NCI-H2196 treated with DMSO at 0.1 percent for 48 hours (cell line): ENCODE measurements at regions not wholly inside any gene's neighbourhood (a gene's known extent, or its start where the extent isn't known, plus 50 kb on each side); places are given as distances from the start of the nearest gene placed in this dataset.
"Not testable (repeated sequence)": the region's sequence is repeated elsewhere in the genome, so short reads cannot be mapped to it uniquely, and the experiment has no call there.

ENCODE experiments used
- DNase-seq: peaks from one replicate; lab custom pipeline; 2025; ENCODE audit not compliant: unreplicated experiment; lab: John Stamatoyannopoulos, UW

DNA sequence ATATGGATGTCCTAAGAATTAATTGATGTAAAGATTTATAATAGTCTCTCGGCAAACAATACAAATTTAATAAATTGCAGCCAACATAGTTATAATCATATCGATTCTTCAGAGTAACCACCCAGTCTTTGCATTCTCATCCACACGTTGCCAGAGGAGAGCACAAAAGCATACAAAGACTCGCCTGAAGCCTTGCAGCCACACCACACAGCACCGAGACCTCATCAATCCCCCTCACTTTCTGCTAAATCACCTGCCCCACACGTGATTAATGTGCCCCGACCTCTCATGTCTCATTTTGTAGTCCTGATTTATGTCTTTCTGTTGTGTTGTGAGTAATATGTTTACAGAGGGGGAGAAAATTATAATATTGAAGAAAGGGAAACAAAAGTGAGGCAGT lies 510.4 kb downstream of the TRIML1 start:
- no peak for DNase-seq

GRCh38 chr4:188650516-188650915 lies 511.3 kb downstream of the TRIML1 start:
- no peak for DNase-seq

GRCh38 chr4:188657365-188657764 lies 518.1 kb downstream of the TRIML1 start:
- DNase-seq: no peak

DNA sequence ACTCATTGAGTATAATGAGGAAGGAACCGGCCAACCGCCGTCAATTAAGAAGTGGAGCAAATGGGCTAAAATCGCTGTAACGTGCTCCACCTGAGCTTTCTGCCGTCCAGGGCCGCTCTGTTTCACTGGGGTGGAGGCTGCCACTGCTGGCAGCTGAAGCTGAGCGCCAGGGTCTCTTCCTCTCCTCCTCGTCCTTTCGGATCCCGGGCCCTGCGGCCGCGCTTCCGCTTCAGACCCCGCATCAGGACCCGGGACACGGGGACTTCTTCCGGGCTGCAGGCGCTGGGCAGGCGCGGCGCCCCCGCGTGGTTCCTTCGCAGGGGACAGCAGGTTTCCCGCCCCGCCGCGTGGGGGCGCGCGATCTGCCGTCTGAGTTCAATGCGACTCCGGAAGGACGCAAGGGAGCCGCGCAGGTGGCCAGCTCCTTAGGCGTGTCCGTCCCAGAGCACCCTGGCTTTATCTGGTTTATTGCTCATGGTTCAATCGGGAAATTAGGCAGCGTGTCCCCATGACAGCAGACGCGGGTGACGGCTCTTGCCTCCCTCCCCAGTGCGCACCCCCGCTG lies 519.8 kb downstream of the TRIML1 start:
- no peak for DNase-seq

GRCh38 chr4:188660796-188661195 lies 521.6 kb downstream of the TRIML1 start:
- DNase-seq: no peak

DNA sequence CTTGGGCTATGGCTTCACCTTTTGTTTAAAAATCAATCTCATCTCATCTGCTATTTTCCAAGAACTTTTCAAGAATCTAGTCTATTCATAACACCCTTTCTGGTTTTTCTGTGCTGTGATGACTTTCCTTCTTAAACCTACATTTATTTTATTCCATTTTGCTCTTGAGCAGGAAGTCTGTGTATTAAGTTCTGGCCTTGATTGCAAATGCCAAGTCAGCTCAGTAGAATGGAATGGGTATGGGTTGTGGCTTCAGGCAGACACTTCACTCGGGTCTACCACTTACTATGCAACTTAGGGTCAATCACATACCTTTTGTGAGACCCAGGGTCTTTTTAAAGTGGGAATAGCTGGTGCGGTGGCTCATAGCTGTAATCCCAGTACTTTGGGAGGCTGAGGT lies 522.3 kb downstream of the TRIML1 start:
- no peak for DNase-seq

- DNase-seq: no peak
Measured at GRCh38 chr4:188663369-188663768, 524.1 kb downstream of the TRIML1 start.

GRCh38 chr4:188665491-188666457 lies 526.5 kb downstream of the TRIML1 start:
- DNase-seq: no peak

DNA sequence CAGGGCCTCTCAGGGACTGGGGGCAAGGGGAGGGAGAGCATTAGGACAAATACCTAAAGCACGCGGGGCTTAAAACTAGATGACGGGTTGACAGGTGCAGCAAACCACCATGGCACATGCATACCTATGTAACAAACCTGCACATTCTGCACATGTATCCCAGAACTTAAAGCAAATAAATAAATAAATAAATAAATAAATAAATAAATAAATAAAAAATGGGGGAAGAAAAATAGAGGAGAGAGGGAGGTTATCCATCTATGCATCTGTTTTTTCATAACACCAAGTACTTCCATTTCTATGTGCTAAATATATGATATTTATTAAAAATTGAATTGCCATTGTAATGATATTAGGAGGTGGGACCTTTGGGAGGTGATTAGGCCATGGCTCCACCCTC lies 539.5 kb downstream of the TRIML1 start:
- not testable (repeated sequence) for DNase-seq

- DNase-seq: no peak
Measured at GRCh38 chr4:188680004-188680666, 540.9 kb downstream of the TRIML1 start.

- no peak for DNase-seq
Measured at GRCh38 chr4:188680667-188681063, 541.4 kb downstream of the TRIML1 start.

- DNase-seq: no peak
Measured at GRCh38 chr4:188682321-188682720, 543.1 kb downstream of the TRIML1 start.

GRCh38 chr4:188683571-188683970 lies 544.3 kb downstream of the TRIML1 start:
- no peak for DNase-seq

DNA sequence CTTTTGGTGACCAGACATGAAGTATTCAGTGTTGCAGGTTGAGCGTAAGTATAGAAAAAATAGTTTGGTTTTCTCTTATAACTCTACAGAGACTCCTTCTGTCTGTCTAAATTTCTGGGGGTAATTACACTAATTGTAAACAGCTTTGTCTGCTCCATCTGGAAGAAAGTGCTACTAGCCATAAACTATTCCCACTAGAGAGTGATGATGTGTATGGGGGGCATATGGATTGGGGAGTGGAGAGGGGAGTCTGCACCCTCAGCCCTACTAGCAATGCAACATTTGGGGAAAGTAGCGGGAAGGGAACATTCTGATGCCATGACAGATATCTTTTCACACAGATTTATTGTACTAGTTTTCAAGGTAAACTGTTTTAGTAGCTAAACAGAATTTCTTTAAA lies 549.7 kb downstream of the TRIML1 start:
- no peak for DNase-seq

GRCh38 chr4:188691811-188692210 lies 552.6 kb downstream of the TRIML1 start:
- DNase-seq: no peak

DNA sequence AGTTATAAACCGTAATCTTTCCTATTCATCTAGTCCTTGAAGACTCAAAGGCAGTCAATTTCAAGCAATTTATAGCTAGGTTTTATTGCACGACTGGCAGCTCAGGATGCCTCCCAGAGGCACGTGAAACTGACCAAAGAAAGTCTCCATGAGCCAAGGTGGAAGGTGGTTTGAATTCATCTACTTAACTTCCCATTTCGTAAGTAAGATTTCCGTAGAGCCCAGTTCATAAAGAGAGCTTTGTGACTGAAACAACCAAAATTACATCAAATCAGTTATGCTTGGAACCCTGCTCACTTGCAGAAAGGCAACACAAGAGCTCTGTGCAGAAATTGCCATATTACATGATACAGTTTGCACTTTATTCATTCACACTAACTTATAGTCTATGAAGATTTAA lies 556.0 kb downstream of the TRIML1 start:
- DNase-seq: no peak

- no peak for DNase-seq
Measured at GRCh38 chr4:188697243-188697642, 558.0 kb downstream of the TRIML1 start.

GRCh38 chr4:188701952-188702351 lies 562.7 kb downstream of the TRIML1 start:
- no peak for DNase-seq

- no peak for DNase-seq
Measured at GRCh38 chr4:188704288-188704687, 565.0 kb downstream of the TRIML1 start.

DNA sequence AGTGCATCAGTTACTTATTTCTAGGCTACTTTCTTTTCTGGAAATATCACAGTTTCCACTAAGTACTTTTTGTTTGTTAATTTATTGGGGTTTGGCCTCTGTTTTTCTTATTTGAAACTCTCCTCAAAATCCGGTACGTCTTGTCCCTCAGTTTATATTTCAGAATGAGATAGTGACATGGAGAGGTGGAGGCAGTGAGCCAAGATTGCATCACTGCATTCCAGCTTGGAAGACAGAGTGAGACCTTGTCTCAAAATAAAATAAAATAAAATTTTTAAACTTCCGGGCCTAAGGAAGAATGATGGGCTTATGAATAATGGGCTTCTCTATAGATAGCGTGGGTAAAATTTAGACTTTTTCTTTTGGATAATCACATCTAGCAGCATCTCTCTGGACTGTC lies 567.8 kb downstream of the TRIML1 start:
- DNase-seq: no peak

GRCh38 chr4:188714501-188714900 lies 575.3 kb downstream of the TRIML1 start:
- DNase-seq: no peak

DNA sequence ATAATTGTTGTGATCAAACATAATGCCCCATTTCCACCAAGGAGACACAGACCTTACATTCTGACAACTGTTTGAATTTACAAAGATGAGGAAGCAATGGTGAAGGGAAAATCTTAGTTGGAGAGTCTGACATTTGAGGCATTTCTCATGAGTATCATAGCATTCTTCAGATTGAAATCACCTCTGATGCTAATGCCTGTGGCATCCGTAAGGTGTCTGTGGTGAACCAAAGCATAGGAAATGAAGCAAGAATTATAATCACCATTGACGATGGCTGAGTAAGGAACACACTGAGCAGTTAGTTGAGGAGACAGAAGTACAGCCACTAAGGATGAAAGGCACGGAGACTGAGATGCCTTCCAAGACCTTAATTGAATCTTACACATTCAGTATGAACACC lies 575.7 kb downstream of the TRIML1 start:
- DNase-seq: no peak
